Stimulated activated CD8-positive, alpha-beta memory T cell treated with anti-CD3 and anti-CD28 coated beads, Interleukin-15, amount 100 ng/mL, for 48 hours (primary cell): ENCODE measurements at regions not wholly inside any gene's neighbourhood (a gene's known extent, or its start where the extent isn't known, plus 50 kb on each side); places are given as distances from the start of the nearest gene placed in this dataset.
A peak's percentile ranks its signal among the peaks of the same experiment; 100 is the strongest.

ENCODE experiments used
- DNase-seq, 2 donors: peaks; one replicate each; pipeline ENCODE4 v3.0.0-alpha.2; 2020; ENCODE audit warnings: low read depth in 2 of 2

- no peak for DNase-seq
These were observed 344.4 kb downstream of the THBS2 start for GRCh38 chr6:168909288-168909687.

GRCh38 chr6:168908887-168909286, 344.8 kb downstream of the THBS2 start:
- DNase-seq = no peak

- no peak for DNase-seq
These were observed 345.5 kb downstream of the THBS2 start for GRCh38 chr6:168908166-168908565.

GRCh38 chr6:168906391-168906790, 347.3 kb downstream of the THBS2 start:
- DNase-seq = no peak

GRCh38 chr6:168905451-168906090, 348.1 kb downstream of the THBS2 start:
- no peak for DNase-seq

- DNase-seq = no peak
These were observed 349.9 kb downstream of the THBS2 start for GRCh38 chr6:168903613-168904345.

- DNase-seq = no peak
These were observed 351.6 kb downstream of the THBS2 start for GRCh38 chr6:168902075-168902474.

- no peak for DNase-seq
These were observed 352.6 kb downstream of the THBS2 start for GRCh38 chr6:168901076-168901475.

- DNase-seq = no peak
These were observed 357.3 kb downstream of the THBS2 start for GRCh38 chr6:168896321-168896720.

- DNase-seq = peak; percentile 55 to 58
These were observed 358.4 kb downstream of the THBS2 start for GRCh38 chr6:168895102-168895812.

GRCh38 chr6:168892031-168892430, 361.6 kb downstream of the THBS2 start:
- DNase-seq = no peak

GRCh38 chr6:168890981-168891365, 362.7 kb downstream of the THBS2 start:
- DNase-seq = no peak

GRCh38 chr6:168890306-168890980, 363.2 kb downstream of the THBS2 start:
- no peak for DNase-seq

- no peak for DNase-seq
These were observed 364.8 kb downstream of the THBS2 start for GRCh38 chr6:168888786-168889345.

- no peak for DNase-seq
These were observed 365.5 kb downstream of the THBS2 start for GRCh38 chr6:168888102-168888501.

GRCh38 chr6:168887621-168888020, 366.0 kb downstream of the THBS2 start:
- DNase-seq = no peak

GRCh38 chr6:168886964-168887363, 366.7 kb downstream of the THBS2 start:
- DNase-seq = no peak

GRCh38 chr6:168885751-168886742, 367.6 kb downstream of the THBS2 start:
- no peak for DNase-seq

GRCh38 chr6:168885196-168885595, 368.4 kb downstream of the THBS2 start:
- no peak for DNase-seq

- DNase-seq = peak; percentile 56 to 60
These were observed 369.0 kb downstream of the THBS2 start for GRCh38 chr6:168884646-168885086.
